GM19468 (cell line): ENCODE measurements at regions not wholly inside any gene's neighbourhood (a gene's known extent, or its start where the extent isn't known, plus 50 kb on each side); places are given as distances from the start of the nearest gene placed in this dataset.
"Not testable (repeated sequence)": the region's sequence is repeated elsewhere in the genome, so short reads cannot be mapped to it uniquely, and the experiment has no call there.

Experiments
- ATAC-seq: cut with Tn5 transposase; IDR thresholded peaks from one replicate; pipeline ENCODE4 v1.9.1; 2021; ENCODE audit warnings: mild to moderate bottlenecking, moderate library complexity, moderate number of reproducible peaks; ENCODE audit not compliant: unreplicated experiment; ENCODE audit errors: extremely low read depth

DNA sequence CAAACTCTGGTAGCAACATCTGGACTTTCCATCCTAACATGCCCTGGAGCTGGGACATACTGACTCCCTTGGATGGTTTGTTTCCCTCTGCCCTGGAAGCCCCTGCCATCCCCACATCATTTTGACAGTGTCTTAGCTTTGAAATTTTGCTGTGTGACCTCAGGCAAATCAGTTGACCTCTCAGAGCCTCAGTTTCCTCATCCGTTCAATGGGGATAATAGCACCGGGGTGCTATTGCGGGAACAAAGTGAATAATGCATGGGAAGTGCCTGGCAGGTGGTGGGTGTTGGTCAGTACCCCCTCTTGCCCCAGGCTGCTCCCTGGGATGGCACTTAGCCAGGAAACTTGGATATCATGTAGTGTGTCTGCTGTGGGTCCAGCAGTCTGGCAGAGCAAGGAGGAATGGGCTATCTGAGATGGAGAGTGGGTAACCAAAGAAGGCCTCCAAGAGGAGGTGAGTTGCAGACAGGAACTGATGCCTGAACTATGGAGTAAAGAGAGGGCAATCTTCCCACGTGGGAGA lies 88.6 kb downstream of the MRPL14 start:
- ATAC-seq = no peak

DNA sequence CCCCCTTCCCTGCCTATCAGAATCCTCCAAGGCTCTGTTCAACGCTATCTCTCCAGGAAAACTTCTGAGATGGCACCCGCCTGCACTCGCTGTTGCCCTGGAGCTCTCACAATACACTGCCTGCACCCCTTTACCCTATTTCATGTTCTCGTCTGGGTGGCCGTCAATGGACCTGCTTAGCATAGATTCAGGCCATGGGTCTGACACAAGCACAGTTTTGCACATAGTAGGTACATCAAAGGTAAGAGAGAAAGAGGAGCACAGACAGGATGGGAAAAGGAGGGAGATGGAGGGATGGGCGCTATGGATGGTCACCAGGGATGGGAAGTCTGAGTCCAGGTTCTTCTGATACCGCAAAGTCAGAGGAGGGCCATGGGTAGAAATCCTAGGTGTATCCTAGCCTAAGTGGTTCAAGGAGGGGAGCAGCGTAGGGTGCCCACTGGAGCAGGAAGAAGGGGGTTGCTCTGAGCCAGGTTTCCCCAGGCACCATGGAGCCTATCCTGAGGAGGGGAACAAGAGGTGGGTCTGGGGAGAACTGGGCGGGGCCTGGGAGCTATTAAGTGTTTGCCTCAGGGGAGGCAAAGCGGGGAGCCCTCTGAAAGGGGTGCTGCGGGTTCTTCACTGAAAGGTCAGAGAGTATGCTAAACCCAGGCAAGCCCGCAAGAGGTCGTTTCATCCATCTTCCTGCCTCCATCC lies 89.3 kb downstream of the MRPL14 start:
- no peak for ATAC-seq

DNA sequence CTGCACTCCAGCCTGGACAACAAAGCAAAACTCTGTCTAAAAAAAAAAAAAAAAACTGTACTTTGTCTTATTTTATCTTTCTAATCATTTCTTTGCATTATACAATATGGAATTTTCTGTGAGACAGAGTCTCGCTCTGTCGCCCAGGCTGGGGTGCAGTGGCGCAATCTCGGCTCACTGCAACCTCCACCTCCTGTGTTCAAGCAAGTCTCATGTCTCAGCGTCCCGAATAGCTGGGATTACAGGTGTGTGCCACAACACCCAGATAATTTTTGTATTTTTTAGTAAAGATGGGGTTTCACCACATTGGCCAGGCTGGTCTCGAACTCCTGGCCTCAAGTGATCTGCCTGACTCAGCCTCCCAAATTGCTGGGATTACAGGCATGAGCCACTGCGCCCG lies 90.0 kb downstream of the MRPL14 start:
- not testable (repeated sequence) for ATAC-seq

DNA sequence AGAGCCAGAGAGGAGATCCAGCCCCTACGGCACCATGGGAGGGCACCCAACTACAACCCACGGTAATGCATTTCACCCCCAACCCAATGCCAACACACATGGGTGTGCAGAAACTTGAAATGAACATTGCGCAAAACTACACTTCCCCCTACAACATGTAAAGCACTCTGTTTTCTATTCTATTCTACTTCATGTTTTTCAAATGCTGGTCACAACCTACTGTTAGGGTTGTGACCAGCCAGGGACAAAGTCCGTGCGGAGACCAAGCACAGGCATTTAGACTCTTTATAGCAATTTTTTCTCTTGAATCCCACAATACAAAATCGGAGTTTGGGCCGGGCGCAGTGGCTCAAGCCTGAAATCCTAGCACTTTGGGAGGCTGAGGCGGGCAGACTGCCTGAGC lies 90.6 kb downstream of the MRPL14 start:
- ATAC-seq = no peak

DNA sequence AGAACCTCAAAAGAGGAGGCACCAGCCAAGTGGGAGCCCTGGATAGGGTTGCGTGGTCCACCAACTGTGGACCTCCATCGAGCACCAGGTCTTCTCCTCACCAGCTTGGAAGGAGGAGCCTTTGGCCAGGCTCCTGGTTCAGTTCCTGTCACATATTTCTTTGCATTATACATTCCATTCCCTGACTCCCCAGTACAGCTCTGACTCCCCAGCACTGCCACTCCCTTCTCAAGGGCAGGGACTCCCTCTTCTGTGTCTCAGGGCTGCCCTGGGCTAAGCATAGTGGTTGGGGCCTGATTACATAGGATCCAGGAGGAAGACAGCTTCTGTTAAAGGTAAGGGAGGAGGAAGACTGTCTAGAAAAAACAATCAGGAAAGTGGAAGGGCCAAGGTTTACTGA lies 91.1 kb downstream of the MRPL14 start:
- no peak for ATAC-seq

DNA sequence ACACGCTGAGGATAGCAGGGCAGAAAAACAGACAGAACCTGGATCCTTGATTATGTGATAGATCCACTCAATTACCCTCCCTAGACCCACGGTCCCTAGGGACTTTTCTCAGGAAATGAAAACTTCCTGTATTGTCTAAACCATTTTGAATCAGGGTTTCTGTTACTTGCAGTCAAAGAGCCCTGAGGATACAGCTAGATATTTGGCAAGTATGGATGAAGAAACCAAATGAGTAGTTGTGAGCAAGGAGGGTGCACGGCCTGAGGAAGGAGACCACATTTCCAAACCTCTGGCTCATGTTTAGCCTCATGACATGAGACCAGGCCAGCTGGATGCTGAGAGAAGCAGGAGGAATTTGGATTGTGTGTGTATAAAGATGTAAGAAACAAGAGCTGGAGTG lies 91.6 kb downstream of the MRPL14 start:
- no peak for ATAC-seq

DNA sequence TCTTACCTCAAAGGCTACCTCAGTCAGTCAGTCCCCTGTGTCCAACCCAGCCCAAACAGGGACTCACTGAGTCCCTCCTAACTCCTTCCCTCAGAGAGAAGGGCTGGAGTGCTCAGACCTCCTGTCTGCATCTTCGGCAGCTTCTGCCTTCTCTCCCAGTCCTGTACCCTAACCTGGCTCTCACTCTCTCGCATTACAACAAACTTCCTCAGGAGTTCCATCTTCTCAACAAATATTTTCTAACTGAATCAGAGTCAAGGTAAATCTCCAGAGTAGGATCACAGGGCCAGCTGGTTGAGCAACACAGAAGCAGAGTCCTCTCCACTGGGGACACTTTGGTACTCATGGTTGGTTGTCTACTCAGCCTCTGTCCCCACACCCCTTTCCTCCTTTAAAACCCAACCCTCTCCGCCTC lies 92.3 kb downstream of the MRPL14 start:
- no peak for ATAC-seq

DNA sequence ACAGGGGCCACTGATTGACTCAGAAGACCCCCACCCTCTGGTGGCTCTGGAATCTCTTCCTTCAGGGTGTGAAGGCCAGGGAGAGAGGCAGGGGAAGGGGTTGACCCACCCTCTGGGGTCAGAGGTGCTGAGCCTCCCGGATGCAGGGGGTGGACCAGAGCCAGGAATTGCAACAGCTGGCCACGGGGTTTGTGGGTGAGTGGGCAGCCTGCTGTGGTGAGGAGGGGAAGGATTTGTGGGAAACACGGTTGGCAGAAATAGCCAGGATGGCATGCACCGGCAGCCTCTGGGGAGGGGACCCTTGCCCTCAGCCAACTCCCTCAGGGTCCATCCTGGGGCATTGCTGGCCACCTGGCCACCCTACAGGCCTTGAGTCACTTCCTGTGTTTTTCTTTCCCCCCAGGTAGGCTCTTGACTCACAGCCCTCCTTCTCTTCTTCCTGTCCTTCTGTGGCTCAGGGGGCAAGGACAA lies 92.8 kb downstream of the MRPL14 start:
- ATAC-seq = no peak

DNA sequence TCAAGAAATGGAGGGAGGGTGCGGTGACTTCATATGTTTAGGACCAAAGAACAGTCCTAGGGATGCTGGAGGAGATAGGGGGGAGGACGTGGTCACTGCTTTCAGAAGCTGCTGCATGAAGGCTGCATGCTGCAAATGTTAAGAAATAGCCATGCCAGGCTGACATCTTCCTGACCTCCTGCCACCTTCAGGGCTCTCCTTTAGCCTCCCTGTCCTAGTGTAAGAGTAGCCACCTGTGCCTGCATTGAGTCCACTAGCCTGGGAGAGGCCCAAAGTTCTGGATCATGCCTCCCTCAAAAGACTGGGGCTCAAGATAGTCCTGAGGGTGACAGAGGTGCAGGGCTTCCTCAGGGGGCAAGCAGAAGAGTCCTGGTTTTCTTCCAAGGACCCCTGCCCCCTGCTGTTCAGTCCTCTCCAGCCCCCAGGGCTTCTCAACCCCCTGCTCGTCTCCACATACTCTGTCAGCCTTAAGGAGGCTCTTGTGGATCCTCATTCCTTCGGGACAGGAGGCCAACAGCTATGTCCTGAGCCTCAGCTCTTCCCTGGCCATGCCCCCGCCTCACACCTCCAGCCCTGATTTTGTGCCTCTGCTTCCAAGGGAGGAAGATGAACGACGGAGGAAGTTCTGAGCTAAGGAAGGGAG lies 96.3 kb downstream of the MRPL14 start:
- no peak for ATAC-seq

DNA sequence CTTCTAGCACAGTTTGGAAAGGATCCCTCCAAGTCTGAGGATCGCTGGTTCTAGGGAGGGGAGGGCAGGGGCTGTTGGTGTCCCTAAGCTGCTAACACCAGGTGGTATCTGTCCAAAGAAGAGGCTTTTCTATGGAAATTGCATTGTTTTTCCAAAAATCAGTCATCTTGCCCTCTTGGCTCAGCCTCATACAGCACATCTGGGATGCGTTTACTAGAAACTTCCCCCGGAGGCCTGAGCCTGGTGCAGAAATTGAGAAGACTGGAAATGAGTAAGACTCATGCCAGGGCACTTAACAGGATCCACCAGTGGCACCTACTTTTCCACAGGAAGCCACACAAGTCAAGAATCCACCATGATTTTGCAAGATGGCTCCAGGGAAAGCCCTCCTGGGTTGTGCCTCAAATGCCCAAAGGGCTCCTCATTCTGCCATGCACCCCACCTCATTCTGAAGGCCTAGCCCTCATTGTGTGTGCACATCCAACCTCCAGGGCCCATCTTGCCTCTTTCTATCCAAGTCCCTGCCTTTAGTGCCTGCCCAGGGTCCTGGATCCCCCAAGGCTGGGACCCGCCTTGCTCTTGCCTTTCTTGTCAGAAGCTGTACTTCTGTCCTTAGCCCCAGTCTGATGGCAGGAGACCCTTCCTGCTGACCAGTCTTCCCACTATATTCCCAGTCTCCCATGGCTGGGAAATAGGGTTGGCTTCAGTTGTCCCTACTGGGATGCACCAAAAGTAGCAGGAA lies 97.6 kb downstream of the MRPL14 start:
- ATAC-seq = no peak

DNA sequence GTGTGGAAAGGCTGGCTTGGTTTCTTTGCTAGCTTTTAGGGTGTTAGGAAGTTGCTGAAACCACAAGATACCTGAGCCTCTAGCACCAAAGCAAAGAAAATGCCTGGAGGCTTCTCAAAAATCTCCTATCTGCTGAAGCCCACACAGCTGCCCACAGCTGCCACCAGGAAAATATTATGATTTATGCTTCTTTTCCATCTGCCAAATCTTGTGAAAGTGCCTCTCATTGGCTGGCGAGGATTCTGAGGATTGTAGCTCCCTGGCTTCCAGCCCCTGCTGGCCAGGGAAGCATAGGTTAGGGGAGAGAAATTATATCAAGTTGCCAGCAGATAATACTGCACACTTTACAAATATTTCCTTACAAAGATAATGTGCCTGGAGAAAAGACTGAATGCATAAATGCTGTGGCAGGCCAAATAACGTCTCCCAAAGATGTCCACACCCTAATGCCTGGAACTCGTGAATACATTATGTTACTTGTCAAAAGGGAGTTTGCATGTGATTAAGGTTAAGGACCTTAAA lies 98.4 kb downstream of the MRPL14 start:
- no peak for ATAC-seq

DNA sequence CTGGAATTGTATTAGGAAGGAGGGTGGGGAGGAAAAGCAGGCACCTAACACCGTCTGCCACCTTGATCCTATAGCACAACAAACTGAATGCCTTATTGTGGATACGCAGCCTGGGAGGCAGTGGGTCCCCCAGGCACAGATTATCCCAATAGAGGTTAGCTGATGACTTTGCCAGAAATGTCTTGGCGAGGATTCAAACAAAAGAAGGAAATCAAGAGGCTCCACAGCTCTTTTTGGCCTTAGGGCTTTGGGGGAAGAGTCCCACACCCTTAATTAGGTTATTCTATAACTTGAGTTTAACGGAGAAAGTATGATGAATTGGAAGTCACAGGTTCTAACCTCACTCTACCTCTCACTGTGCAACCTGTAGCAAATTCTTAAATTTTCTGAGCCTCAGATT lies 102.0 kb downstream of the MRPL14 start:
- no peak for ATAC-seq

DNA sequence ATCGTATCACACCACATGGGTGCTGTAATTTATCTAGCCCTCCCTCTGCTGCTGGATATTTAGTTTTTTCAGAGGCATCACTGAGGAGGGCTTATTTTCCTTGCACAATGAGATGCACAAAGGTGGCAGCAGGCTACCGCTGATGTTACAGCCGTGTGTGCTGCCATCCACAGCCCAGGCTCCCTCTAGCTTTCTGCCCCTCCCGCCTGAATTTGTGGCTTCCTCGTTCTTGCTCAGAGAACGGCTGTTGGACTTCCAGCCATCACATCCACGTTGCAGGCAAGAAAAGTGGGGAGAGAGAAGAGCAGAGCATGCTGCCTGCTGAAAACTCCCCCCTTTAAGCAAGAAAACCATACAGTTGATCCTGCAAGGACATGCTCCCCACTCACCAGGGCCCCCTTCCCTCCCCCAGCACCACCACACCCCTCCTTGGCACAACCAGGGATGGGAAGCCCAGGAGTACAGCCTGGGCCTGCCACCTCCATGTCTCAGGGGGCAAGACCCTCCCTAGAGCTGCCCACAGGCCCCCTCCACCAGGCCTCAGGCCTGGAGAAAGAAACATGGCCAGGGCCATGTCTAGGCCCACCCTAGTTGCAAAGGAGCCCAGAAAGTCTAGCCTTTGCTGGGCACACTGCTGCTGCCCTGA lies 102.6 kb downstream of the MRPL14 start:
- ATAC-seq = no peak

DNA sequence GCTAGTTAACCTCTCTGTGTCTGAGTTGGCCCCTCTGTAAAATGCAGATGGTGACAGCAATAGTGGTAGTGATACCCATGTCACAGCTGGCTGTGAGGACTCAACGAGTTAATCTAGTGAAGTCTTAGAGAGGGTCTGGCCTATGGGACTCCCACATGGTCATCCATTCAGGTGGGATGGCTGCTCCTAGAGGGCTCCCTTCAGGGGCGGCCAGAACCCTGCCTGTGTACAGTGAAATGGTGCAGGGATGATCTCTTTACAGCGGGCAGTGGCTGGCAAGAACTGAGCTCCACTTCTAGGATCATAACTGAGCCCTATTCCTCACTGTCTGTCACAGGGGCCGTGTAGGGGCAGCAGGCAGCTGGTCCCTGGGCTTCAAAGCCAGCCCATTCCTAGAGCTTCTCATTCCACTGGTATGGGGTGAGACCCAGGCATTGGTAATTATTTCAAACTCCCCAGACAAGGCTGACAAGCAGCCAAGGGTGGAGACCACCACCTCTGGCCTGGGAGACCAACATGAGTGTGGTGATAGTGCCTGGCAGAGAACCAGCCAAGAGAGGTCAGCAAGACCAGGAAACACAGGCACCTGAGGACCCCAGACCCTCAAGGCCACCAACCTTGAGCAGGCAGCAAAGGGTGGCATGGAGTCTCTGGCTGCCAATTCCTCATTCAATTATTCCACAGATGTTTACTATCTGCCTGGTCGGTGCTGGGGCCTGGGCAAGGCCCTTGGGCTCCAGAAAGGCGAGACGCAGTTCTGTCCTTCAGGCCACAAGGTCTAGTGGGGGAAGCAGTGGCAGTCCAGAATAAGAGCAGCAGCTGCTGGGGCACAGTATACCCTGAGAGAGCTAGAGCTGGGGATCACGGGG lies 103.4 kb downstream of the MRPL14 start:
- no peak for ATAC-seq

DNA sequence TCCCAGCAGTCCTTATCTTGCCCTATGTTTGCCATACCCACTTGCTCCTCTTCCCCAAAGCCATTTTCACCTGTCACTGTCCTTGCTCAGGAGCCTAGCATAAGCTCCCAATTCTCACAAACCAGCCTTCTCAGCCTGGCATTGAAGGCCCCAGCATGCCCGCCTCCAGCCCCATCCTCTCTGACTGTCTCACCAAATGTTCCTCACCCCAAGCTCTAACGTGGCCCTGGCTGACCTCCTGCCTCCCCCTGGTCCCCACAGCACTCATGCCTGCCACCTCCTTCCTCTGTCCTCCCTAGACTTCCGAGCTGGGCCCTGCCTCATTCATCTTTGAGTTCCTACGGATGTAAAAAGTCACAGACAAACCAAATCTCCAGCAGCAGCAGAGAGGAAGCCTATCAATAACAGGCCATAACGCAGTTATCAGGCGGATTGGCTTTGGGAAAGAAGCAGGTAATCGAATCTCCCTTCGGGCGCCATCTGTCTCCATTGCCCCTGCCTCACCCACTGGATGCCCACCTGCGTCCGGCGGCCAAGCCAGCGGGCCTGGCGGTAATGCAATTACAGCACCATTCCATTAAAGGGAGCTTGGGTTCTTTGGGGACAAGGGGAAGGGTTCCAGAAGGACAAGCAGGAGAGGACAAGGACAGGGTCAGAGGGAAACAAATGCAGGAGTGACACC lies 104.4 kb downstream of the MRPL14 start:
- no peak for ATAC-seq

DNA sequence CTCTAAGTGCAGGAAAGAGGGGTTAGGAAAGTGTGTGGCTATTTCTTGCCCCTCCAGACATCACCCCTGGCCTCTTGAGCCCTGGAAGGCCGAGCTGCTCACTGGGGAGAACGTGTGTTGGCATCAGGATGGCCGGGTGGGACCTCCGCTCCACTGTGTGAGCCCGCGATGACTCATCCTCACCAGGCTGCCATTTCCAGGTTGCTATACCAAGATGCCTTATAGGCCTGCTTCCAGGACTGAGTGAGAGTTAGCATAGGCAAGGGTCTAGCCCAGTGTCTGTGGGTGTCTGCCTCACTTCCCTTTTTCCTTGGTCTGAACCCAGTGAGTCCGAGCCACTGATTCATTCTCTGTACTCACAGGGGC lies 105.0 kb downstream of the MRPL14 start:
- no peak for ATAC-seq

DNA sequence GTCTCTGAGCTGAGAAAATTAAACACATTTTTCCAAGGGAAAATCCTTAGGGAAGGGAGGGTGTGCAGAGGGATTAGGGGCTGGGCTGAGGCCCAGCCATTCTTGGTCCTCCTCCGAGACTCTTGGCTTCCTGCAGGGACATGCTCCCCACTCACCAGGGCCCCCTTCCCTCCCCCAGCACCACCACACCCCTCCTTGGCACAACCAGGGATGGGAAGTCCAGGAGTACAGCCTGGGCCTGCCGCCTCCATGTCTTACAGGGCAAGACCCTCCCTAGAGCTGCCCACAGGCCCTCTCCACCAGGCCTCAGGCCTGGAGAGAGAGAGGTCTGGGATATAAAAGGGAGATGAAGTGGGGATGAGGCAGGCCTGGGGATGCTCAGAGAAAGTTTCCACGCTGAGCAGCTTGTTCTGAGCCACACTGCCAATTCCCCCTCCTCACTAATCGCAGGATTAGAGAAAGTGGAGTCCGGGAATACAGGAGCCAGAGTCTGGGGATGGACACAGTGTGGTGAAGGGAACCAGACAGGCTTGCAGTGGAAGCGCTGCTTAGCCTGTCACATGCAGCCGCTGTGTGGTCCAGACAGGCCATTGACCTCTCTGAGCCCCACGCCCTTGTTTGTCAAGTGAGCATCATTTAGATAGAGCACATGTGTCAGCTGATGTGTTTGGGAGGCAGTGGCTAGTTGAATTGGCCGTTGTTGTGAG lies 105.5 kb downstream of the MRPL14 start:
- no peak for ATAC-seq

DNA sequence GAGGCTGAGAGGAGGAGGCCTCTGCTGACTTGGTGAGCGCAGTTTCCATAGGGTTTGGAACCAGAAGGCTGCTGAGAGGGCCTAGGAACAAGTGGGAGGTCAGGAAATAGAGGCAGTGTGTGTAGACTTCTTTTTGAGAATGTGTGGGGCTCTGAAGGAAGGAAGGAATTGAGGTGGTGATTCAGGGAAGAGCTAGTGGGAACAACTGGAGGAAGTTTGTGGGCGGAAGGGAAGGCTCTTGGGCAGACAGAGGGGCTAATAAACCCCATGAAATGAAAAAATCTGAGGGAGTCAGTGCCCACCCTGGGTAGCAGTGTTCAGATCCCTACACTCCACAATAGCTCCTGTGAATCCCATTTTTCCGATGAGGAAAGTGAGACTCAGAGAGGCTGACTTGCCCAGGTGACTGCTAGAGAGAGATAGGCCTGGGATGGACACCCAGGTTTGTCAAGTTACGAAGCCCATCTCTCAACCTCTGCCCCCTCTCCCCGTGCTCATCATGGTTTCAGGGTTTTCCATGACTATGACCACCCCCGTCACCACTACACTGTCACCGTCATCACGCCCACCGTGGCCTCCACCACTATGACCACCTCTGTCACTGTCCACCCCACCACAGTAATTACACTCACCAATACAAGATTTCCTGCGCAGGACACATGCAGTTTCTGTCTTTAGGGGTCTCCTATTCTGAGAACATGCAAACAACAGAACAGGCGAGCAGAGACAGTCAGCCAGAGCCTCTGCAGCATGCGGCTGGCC lies 106.4 kb downstream of the MRPL14 start:
- no peak for ATAC-seq
